ENCODE measurements at regions not wholly inside any gene's neighbourhood (a gene's known extent, or its start where the extent isn't known, plus 50 kb on each side); places are given as distances from the start of the nearest gene placed in this dataset.

- ChIA-PET POLR2A (no interaction called here), RAD21 (ENCODE audit: low non-redundant PET in 1 of 2, low total read pairs in 2 of 2, uncharacterized antibody in 2 of 2, unreplicated experiment in 2 of 2) (no interaction called here), CTCF (no interaction called here)
- BruUV-seq (replicated peaks): no TSS peak
- Histone ChIP-seq H3K4me1 (ENCODE audit: control insufficient read depth in 1 of 2, insufficient read depth in 2 of 2, low read length in 2 of 2) (no peaks in the 10 kb centered on the region), H3K4me2 (ENCODE audit: low read length) (no peak overlapping the region), H3K4me3 (replicated peaks in 1 of 2; ENCODE audit: low read depth in 1 of 2, low read length in 2 of 2) (no peak overlapping the region), H3K27me3 (ENCODE audit: insufficient read depth, low read length) (no peaks in the 10 kb centered on the region), H3K9me3 (ENCODE audit: control insufficient read depth in 1 of 2, insufficient read depth in 1 of 2, low read depth in 1 of 2, low read length in 2 of 2) (no peaks in the 10 kb centered on the region), H2AFZ (ENCODE audit: low read depth, low read length, poor library complexity, severe bottlenecking) (no peak overlapping the region), H4K20me1 (ENCODE audit: insufficient read depth) (no peaks in the 10 kb centered on the region), H3K36me3 (ENCODE audit: control insufficient read depth in 1 of 2, insufficient read depth in 2 of 2, low read length in 2 of 2) (no peaks in the 10 kb centered on the region), H3K9me2 (ENCODE audit: insufficient read depth) (no peaks in the 10 kb centered on the region), H3K9ac (ENCODE audit: low read length) (no peak overlapping the region), H3K79me2 (ENCODE audit: insufficient read depth, low read length) (no peaks in the 10 kb centered on the region), H3K27ac (ENCODE audit: low read depth, low read length) (no peak overlapping the region)
- intact Hi-C loops (cut with micrococcal nuclease): no loop called here
- TF ChIP-seq POLR2AphosphoS5 (IDR thresholded peaks at IDR 0.05; ENCODE audit: low read depth, low read length) (no peak), RAD21 (IDR thresholded peaks at IDR 0.05; ENCODE audit: low read depth) (no peak), SIN3A (IDR thresholded peaks at IDR 0.05; ENCODE audit: low read depth) (no peak), JUND (IDR thresholded peaks at IDR 0.05) (no peak), ELF1 (IDR thresholded peaks at IDR 0.05; ENCODE audit: borderline replicate concordance, low read depth) (no peak), EGR1 (IDR thresholded peaks at IDR 0.05; ENCODE audit: low read depth) (no peak), FOSL1 (IDR thresholded peaks at IDR 0.05; ENCODE audit: low read depth) (no peak), REST (IDR thresholded peaks at IDR 0.05; ENCODE audit: low read depth) (no peak), POLR2A (IDR thresholded peaks at IDR 0.05; ENCODE audit: borderline replicate concordance, extremely low read depth, insufficient read depth, insufficient read length) (no peak), CBX3 (IDR thresholded peaks at IDR 0.05; ENCODE audit: low read depth) (no peak), SRF (IDR thresholded peaks at IDR 0.05; ENCODE audit: low read depth) (no peak), YY1 (IDR thresholded peaks at IDR 0.05; ENCODE audit: extremely low read depth, insufficient replicate concordance, low read depth, low read length) (no peak), EZH2phosphoT487 (IDR thresholded peaks at IDR 0.05; ENCODE audit: borderline replicate concordance) (no peak), MAX (IDR thresholded peaks at IDR 0.05) (no peak), EZH2 (IDR thresholded peaks at IDR 0.05) (no peak), SP1 (IDR thresholded peaks at IDR 0.05; ENCODE audit: low read depth) (no peak), CEBPB (IDR thresholded peaks at IDR 0.05; ENCODE audit: low read depth) (no peak), CTCF (IDR thresholded peaks at IDR 0.05 in 2 of 3, conservative IDR thresholded peaks at IDR 0.05 in 1 of 3; ENCODE audit: borderline replicate concordance in 1 of 3, insufficient read depth in 1 of 3, low read depth in 2 of 3, low read length in 2 of 3) (no peak)
- ATAC-seq: no peak
- no peak for DNase-seq (ENCODE audit: low read depth, low spot score)
These were observed 192.6 kb upstream of the ZEB2 start for GRCh38 chr2:144712550-144712940.
